ENCODE measurements at regions not wholly inside any gene's neighbourhood (a gene's known extent, or its start where the extent isn't known, plus 50 kb on each side); places are given as distances from the start of the nearest gene placed in this dataset.

DNA sequence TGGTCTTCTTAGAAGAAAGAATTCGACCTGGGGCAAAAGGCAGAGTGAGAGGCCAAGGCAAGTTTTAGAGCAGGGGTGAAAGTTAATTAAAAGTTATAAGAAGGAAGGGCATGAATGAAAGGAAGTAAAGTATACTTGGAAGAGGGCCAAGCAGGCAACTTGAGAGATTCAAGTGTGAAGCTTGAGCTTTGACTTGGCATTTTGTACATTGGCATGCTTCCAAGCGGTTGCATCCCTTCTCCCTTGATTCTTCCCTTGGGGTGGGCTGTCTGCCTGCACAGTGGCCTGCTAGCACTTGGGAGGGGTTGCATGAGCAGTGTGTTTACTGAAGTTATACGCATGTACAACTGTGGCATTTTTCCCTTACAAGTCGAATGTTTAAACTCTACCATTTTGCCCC lies 74.8 kb upstream of the MGAT4C start:
- DNase-seq: no peak

DNA sequence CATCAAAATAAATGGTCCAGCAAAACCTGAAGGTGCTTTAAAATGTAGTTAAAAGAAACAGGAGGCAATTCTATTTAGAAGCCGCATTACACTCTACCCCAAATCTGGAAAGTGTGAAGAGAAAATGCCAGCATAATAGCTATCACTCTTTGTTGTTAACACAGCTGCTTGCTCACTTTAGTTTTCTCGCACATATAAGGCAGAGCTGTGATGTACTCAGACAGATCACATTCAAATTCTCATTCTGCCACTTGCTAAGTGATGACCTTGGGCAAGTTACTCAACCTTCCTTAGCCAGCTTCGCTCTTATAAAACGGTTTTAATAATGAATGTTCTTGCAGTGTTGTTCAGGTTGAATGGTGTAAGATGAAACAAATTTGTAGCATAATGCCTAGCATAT lies 56.0 kb upstream of the MGAT4C start:
- no peak for DNase-seq
